HEK293T (cell line): ENCODE measurements at regions not wholly inside any gene's neighbourhood (a gene's known extent, or its start where the extent isn't known, plus 50 kb on each side); places are given as distances from the start of the nearest gene placed in this dataset.

Experiments
- CTCF ChIA-PET: fragments of 350-600 bp; formaldehyde crosslinking; extraction: SDS; loops from one replicate; lab custom pipeline; 2021; ENCODE audit warnings: antibody characterized with exemption, inconsistent platforms; lab: Yijun Ruan, JAX
- POLR2A ChIA-PET: fragments of 350-600 bp; formaldehyde crosslinking; extraction: SDS; loops from one replicate; lab custom pipeline; 2020; ENCODE audit warnings: antibody characterized with exemption, inconsistent platforms; lab: Yijun Ruan, JAX
- DNase-seq: peaks from one replicate; pipeline ENCODE4 v3.0.0; 2012; ENCODE audit warnings: mixed read lengths; ENCODE audit errors: extremely low spot score
- ARNT ChIP-seq: fragments of 450-650 bp; IDR thresholded peaks from 2 replicates; pipeline ENCODE4 v1.6.1; 2017; ENCODE audit warnings: mild to moderate bottlenecking
- BHLHE40 ChIP-seq: fragments of 450-650 bp; IDR thresholded peaks from 2 replicates; pipeline ENCODE4 v1.6.1; 2016; ENCODE audit warnings: mild to moderate bottlenecking, moderate library complexity, borderline replicate concordance
- CTBP1 ChIP-seq: fragments of 450-650 bp; IDR thresholded peaks from 2 replicates; pipeline ENCODE4 v1.6.1; 2016; ENCODE audit warnings: borderline replicate concordance
- ELF4 ChIP-seq: fragments of 450-650 bp; IDR thresholded peaks from 2 replicates; pipeline ENCODE4 v1.6.1; 2017; ENCODE audit warnings: antibody characterized with exemption
- FOXA1 ChIP-seq: fragments of 450-650 bp; IDR thresholded peaks from 2 replicates; pipeline ENCODE4 v1.6.1; 2016; ENCODE audit warnings: mild to moderate bottlenecking
- FOXK2 ChIP-seq: fragments of 450-650 bp; IDR thresholded peaks from 2 replicates; pipeline ENCODE4 v1.6.1; 2016; ENCODE audit warnings: mild to moderate bottlenecking
- FOXM1 ChIP-seq: fragments of 450-650 bp; IDR thresholded peaks from 2 replicates; pipeline ENCODE4 v1.6.1; 2017; ENCODE audit warnings: mild to moderate bottlenecking, borderline replicate concordance
- HDGF ChIP-seq: fragments of 450-650 bp; IDR thresholded peaks from 2 replicates; pipeline ENCODE4 v1.6.1; 2017; ENCODE audit warnings: antibody characterized with exemption, borderline replicate concordance
- L3MBTL2 ChIP-seq: fragments of 450-650 bp; conservative IDR thresholded peaks from 2 replicates; pipeline ENCODE4 v1.6.1; 2016; ENCODE audit warnings: mild to moderate bottlenecking
- LEF1 ChIP-seq: fragments of 450-650 bp; IDR thresholded peaks from 2 replicates; pipeline ENCODE4 v1.6.1; 2017; ENCODE audit warnings: mild to moderate bottlenecking, borderline replicate concordance
- NFRKB ChIP-seq: fragments of 450-650 bp; IDR thresholded peaks from 2 replicates; pipeline ENCODE4 v1.6.1; 2016; ENCODE audit warnings: mild to moderate bottlenecking, moderate library complexity
- PKNOX1 ChIP-seq: fragments of 450-650 bp; IDR thresholded peaks from 2 replicates; pipeline ENCODE4 v1.6.1; 2016
- SP1 ChIP-seq: fragments of 450-650 bp; IDR thresholded peaks from 2 replicates; pipeline ENCODE4 v1.6.1; 2017
- SUZ12 ChIP-seq: fragments of 450-650 bp; IDR thresholded peaks from 2 replicates; pipeline ENCODE4 v1.6.1; 2016; ENCODE audit warnings: mild to moderate bottlenecking
- TARDBP ChIP-seq: fragments of 450-650 bp; IDR thresholded peaks from 2 replicates; pipeline ENCODE4 v1.6.1; 2016
- ZNF384 ChIP-seq: fragments of 450-650 bp; IDR thresholded peaks from 2 replicates; pipeline ENCODE4 v1.6.1; 2016

- CTCF ChIA-PET = no interaction called here
- POLR2A ChIA-PET = no interaction called here
- no peak for TF ChIP-seq LEF1
- TF ChIP-seq HDGF = no peak
- TF ChIP-seq FOXA1 = no peak
- DNase-seq = no peak
Measured at GRCh38 chr6:170183521-170183920, 107.4 kb downstream of the DLL1 start.

- no peak for DNase-seq
- TF ChIP-seq PKNOX1 (no peak), NFRKB (no peak), LEF1 (no peak), TARDBP (no peak), L3MBTL2 (no peak)
- ChIA-PET POLR2A (no interaction called here), CTCF (no interaction called here)
Measured at GRCh38 chr6:170182781-170183120, 108.1 kb downstream of the DLL1 start.

- TF ChIP-seq CTBP1 (no peak), FOXK2 (no peak), FOXA1 (no peak), SP1 (no peak), SUZ12 (no peak), ARNT (no peak)
Measured at GRCh38 chr6:170182093-170182780, 108.6 kb downstream of the DLL1 start.

GRCh38 chr6:170181338-170181690 lies 109.6 kb downstream of the DLL1 start:
- POLR2A ChIA-PET = no interaction called here
- no peak for DNase-seq
- CTCF ChIA-PET = no interaction called here
- no peak for TF ChIP-seq NFRKB
- TF ChIP-seq SP1 = no peak
- TF ChIP-seq LEF1 = no peak
- TF ChIP-seq HDGF = no peak
- no peak for TF ChIP-seq FOXM1
- TF ChIP-seq ZNF384 = no peak
- TF ChIP-seq TARDBP = no peak
- no peak for TF ChIP-seq SUZ12
- TF ChIP-seq BHLHE40 = no peak
- TF ChIP-seq ELF4 = no peak
- TF ChIP-seq FOXA1 = no peak
- no peak for TF ChIP-seq L3MBTL2
- no peak for TF ChIP-seq PKNOX1
- TF ChIP-seq ARNT = no peak
- no peak for TF ChIP-seq FOXK2
- TF ChIP-seq CTBP1 = no peak

More at GRCh38 chr6:170182093-170182780, 108.6 kb downstream of the DLL1 start:
- no peak for DNase-seq
- POLR2A ChIA-PET = no interaction called here
- CTCF ChIA-PET = no interaction called here

GRCh38 chr6:170180671-170181337 lies 110.1 kb downstream of the DLL1 start:
- TF ChIP-seq ARNT (no peak), FOXM1 (no peak), HDGF (no peak), L3MBTL2 (no peak), NFRKB (no peak), CTBP1 (no peak), BHLHE40 (no peak), ELF4 (no peak)
- DNase-seq = no peak
- POLR2A ChIA-PET = no interaction called here
- CTCF ChIA-PET = no interaction called here

GRCh38 chr6:170179616-170180324 lies 111.1 kb downstream of the DLL1 start:
- DNase-seq = no peak
- ChIA-PET CTCF (no interaction called here), POLR2A (no interaction called here)
- TF ChIP-seq CTBP1 (no peak), HDGF (no peak), L3MBTL2 (no peak), SUZ12 (no peak), ELF4 (no peak)
